ENCODE measurements at regions not wholly inside any gene's neighbourhood (a gene's known extent, or its start where the extent isn't known, plus 50 kb on each side); places are given as distances from the start of the nearest gene placed in this dataset.
"Not testable (repeated sequence)": the region's sequence is repeated elsewhere in the genome, so short reads cannot be mapped to it uniquely, and the experiment has no call there.

DNA sequence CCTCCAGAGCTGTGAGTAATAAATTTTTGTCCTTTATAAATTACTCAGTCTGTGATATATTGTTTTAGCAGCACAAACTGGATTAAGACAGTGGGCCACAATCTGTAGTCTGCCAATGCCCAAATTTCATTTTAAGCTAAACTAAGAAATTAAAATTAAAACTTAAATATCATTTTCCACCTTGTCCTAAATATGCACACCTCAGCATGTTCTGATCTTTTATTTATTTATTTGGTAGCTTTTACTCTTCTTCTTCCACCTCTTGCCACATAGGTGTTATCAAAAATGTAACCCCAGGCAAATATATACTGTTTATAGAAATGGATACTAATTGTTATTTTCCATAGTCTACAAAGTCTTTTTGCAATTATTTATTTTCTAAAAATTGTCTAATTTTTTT is 1102.2 kb upstream of the COX7C start:
- Mint-ChIP-seq H3K36me3 (ENCODE audit: low read depth) (no peaks in the 10 kb centered on the region), H3K27ac (no peak overlapping the region), H3K27me3 (ENCODE audit: low read depth) (no peaks in the 10 kb centered on the region), H3K4me3 (ENCODE audit: low read depth) (no peak overlapping the region), H3K4me1 (ENCODE audit: low read depth) (no peaks in the 10 kb centered on the region), H3K9me3 (peaks cover 21% of the 10 kb centered on the region)
- no peak for DNase-seq (ENCODE audit: low spot score)
- intact Hi-C loops (cut with micrococcal nuclease), result no loop called here

DNA sequence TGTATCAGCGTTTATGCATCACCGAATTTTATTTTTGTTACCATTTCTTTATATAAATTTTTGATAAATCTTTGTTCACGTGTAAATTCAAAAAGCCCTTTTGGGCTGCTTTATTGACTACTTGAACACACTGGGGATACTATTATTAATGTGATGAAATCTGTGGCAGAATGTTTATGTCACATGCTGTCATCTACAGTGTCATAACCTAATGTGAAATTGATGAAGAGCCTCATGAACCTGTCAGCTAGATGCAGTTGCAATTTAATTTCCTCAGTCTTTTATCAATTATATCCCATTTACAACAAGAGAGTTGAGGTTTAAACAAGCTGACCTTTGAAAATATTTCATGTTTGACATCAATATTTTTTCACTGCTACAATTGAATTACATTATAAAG is 1100.4 kb upstream of the COX7C start:
- Mint-ChIP-seq H3K4me1 (ENCODE audit: low read depth) (no peaks in the 10 kb centered on the region), H3K4me3 (ENCODE audit: low read depth) (no peak overlapping the region), H3K36me3 (ENCODE audit: low read depth) (no peaks in the 10 kb centered on the region), H3K27me3 (ENCODE audit: low read depth) (no peaks in the 10 kb centered on the region), H3K9me3 (peaks cover 7% of the 10 kb centered on the region), H3K27ac (no peak overlapping the region)
- intact Hi-C loops (cut with micrococcal nuclease), result no loop called here
- no peak for DNase-seq (ENCODE audit: low spot score)

DNA sequence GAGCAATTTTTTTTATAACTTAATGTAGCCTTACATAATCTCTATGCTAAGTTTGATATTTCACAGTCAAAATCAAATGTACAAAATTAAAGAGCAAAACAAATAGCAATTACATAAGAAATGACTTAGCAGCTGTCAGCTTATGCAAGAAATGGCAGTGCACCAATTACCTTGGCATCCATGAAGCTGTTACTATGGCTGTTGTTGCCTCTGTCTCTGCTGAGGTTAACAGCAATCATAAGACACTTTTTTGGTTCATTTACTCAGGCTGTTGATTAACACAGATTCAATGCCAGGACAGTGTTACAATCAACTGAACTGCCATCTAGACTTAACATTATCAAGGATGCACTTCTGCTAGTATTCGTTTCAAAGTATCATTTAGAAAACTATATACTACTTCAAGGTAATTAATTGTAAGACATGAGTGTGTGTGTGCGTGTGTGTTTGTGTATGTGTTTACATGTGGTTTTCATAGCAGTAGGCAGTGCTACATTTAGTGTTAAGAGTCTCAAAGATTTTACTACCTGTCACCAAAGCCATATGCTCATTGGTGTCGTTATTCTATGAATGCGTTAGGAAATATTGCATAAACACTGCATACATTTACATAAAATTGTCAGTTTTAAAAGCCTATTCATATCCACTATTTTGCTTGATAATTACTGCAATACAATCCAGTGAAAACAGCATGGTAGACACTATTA is 1084.2 kb upstream of the COX7C start:
- intact Hi-C loops (cut with micrococcal nuclease), result no loop called here
- no peaks in the 10 kb centered on the region for H3K9me3 Mint-ChIP-seq
- no peaks in the 10 kb centered on the region for H3K36me3 Mint-ChIP-seq (ENCODE audit: low read depth)
- no peak overlapping the region for H3K27ac Mint-ChIP-seq
- H3K27me3 Mint-ChIP-seq (ENCODE audit: low read depth), result no peaks in the 10 kb centered on the region
- no peaks in the 10 kb centered on the region for H3K4me1 Mint-ChIP-seq (ENCODE audit: low read depth)
- no peak overlapping the region for H3K4me3 Mint-ChIP-seq (ENCODE audit: low read depth)
- no peak for DNase-seq (ENCODE audit: low spot score)

DNA sequence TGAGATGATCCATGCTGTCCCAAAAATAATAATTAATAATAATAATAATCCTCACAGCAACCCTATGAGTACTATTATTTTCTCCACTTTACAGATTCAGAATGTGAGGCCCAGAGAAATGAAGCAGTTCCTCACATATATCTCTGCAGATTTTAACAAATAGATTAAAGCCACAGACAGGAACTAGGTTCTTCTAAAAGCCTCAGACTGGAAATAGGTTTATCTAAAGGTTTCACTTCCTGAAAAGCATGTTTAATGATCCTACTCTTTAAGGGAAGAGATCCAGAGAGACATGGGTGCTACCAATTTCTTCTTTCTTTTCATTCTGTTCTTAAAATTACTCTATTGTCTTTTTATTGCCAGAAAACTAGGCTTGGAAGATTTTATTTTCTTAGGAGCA is 1079.4 kb upstream of the COX7C start:
- intact Hi-C loops (cut with micrococcal nuclease), result no loop called here
- DNase-seq (ENCODE audit: low spot score), result no peak

DNA sequence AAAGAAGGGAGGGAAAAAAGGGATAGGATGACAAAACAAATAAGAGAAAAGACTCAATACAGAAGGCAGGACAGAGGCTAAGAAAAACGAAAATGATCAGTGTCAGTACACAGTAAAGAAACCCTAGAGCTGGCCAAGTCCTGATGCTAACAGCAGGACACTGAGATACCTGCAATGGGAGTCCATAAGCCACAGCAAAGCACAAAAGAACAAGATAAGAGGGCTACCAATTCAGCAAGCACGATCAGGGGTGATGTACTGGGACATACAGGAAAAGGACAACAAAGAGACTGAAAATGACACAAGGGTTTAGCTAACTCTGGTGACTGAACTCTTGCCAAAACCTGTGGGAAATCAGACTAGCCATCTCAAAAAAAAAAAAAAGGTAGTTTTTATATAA is 1072.6 kb upstream of the COX7C start:
- Mint-ChIP-seq H3K36me3 (ENCODE audit: low read depth) (no peaks in the 10 kb centered on the region), H3K9me3 (peaks cover 20% of the 10 kb centered on the region), H3K4me1 (ENCODE audit: low read depth) (no peaks in the 10 kb centered on the region), H3K27me3 (ENCODE audit: low read depth) (no peaks in the 10 kb centered on the region), H3K4me3 (ENCODE audit: low read depth) (no peak overlapping the region), H3K27ac (no peak overlapping the region)
- DNase-seq (ENCODE audit: low spot score), result no peak
- intact Hi-C loops (cut with micrococcal nuclease), result no loop called here

More for the DNA sequence above, 1079.4 kb upstream of the COX7C start:
- no peak overlapping the region for H3K4me3 Mint-ChIP-seq (ENCODE audit: low read depth)
- no peaks in the 10 kb centered on the region for H3K36me3 Mint-ChIP-seq (ENCODE audit: low read depth)
- no peaks in the 10 kb centered on the region for H3K27me3 Mint-ChIP-seq (ENCODE audit: low read depth)
- H3K4me1 Mint-ChIP-seq (ENCODE audit: low read depth), result no peaks in the 10 kb centered on the region
- H3K27ac Mint-ChIP-seq, result no peak overlapping the region
- H3K9me3 Mint-ChIP-seq, result no peaks in the 10 kb centered on the region

DNA sequence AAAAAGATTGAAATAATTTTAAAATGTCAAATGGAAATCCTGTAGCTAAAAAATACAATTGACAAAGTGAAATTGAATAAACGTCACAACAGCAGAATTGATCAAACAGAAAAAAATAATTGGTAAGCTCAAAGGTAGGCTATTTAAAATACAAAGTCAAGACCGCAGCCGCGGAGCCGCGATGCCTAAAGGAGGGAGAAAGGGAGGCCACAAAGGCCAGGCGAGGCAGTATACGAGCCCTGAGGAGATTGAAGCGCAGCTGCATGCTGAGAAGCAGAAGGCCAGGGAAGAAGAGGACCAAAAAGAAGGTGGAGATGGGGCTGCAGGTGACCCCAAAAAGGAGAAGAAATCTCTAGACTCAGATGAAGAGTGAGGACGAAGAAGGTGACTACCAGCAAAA is 1068.5 kb upstream of the COX7C start:
- H3K4me1 Mint-ChIP-seq (ENCODE audit: low read depth), result no peaks in the 10 kb centered on the region
- H3K27me3 Mint-ChIP-seq (ENCODE audit: low read depth), result no peaks in the 10 kb centered on the region
- no peaks in the 10 kb centered on the region for H3K36me3 Mint-ChIP-seq (ENCODE audit: low read depth)
- DNase-seq (ENCODE audit: low spot score), result no peak
- H3K9me3 Mint-ChIP-seq, result peaks cover 45% of the 10 kb centered on the region
- intact Hi-C loops (cut with micrococcal nuclease), result no loop called here
- no peak overlapping the region for H3K4me3 Mint-ChIP-seq (ENCODE audit: low read depth)
- H3K27ac Mint-ChIP-seq, result no peak overlapping the region

DNA sequence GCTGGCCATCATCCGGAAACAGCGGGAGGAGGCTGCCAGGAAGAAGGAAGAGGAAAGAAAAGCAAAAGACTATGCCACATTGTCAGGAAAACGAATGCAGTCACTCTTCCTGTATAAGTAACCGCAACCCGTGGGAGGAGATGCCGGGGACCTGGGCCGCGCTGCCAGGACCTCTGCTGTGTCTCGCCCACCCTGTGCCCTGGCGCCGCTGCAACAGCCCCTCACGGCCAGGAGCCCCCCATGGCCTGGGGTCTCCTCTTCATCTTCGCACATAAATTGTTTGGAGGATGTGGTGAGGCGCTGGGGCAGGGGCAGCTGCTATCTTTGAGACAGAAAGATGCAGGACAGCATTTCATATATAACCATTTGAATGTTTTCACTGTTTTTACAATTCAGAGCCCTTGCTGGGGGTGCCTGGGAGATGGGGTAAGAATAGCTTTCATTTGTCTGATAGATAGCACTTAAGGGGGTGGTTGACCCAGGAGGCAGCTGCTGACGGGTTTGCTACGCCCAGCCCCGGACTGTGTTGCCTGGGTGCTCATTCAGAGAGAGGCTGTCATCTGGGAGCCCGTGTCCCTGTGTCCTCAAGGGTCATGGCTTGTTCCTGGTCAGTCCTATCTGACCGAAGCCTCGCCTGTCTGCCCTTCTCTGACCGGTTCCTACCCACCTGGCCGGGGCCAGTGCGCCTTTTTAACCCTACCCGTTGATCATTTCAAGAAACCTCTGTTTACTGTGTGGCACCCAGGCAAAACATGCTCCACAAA is 1067.7 kb upstream of the COX7C start:
- no peaks in the 10 kb centered on the region for H3K27me3 Mint-ChIP-seq (ENCODE audit: low read depth)
- no peak for DNase-seq (ENCODE audit: low spot score)
- H3K4me1 Mint-ChIP-seq (ENCODE audit: low read depth), result no peaks in the 10 kb centered on the region
- no peak overlapping the region for H3K4me3 Mint-ChIP-seq (ENCODE audit: low read depth)
- intact Hi-C loops (cut with micrococcal nuclease), result no loop called here
- H3K27ac Mint-ChIP-seq, result no peak overlapping the region
- no peaks in the 10 kb centered on the region for H3K36me3 Mint-ChIP-seq (ENCODE audit: low read depth)
- H3K9me3 Mint-ChIP-seq, result peaks cover 49% of the 10 kb centered on the region

DNA sequence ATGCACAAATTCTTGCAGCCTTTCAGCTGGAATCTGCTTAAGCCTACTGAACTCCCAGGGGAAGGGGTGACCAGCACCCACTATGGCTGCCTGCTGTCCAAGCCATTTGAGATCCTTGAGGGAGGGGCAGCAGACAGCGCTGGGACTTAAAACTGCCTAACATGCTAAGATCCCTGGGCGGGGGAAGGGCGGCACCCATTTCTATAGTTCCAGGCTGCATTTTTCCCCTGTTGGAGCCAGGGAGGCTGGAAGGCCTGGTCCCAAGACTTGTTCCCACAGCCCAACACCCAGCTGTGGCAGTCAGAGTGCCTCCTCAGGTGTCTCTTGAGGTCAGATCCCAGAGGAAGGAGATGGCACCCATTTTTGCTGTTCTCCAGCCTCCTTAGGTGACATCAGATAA is 1061.3 kb upstream of the COX7C start:
- no peak overlapping the region for H3K27ac Mint-ChIP-seq
- no peaks in the 10 kb centered on the region for H3K27me3 Mint-ChIP-seq (ENCODE audit: low read depth)
- peaks cover 51% of the 10 kb centered on the region for H3K9me3 Mint-ChIP-seq
- no peaks in the 10 kb centered on the region for H3K4me1 Mint-ChIP-seq (ENCODE audit: low read depth)
- H3K4me3 Mint-ChIP-seq (ENCODE audit: low read depth), result no peak overlapping the region
- no peaks in the 10 kb centered on the region for H3K36me3 Mint-ChIP-seq (ENCODE audit: low read depth)
- intact Hi-C loops (cut with micrococcal nuclease), result no loop called here
- no peak for DNase-seq (ENCODE audit: low spot score)

DNA sequence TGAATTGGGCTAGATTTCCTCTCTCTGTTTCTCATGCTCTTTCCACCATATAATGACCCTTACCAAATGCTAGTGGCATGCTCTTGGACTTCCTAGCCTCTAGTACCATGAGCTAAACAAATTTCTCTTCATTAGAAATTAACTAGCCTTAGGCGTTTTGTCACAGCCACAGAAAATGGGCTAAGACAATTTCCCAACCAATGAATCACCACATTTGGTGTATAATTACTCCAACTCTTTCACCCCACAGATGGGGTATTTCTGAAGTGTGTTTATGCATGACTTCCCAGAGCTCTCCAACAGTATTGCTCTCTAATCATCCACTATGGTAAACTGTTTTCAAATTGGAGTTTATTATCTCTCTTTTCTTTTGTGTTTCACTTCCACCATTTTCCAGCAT is 1041.1 kb upstream of the COX7C start:
- H3K36me3 Mint-ChIP-seq (ENCODE audit: low read depth), result no peaks in the 10 kb centered on the region
- H3K9me3 Mint-ChIP-seq, result peaks cover 3% of the 10 kb centered on the region
- H3K27ac Mint-ChIP-seq, result no peak overlapping the region
- no peak for DNase-seq (ENCODE audit: low spot score)
- H3K27me3 Mint-ChIP-seq (ENCODE audit: low read depth), result no peaks in the 10 kb centered on the region
- intact Hi-C loops (cut with micrococcal nuclease), result no loop called here
- H3K4me3 Mint-ChIP-seq (ENCODE audit: low read depth), result no peak overlapping the region
- no peaks in the 10 kb centered on the region for H3K4me1 Mint-ChIP-seq (ENCODE audit: low read depth)

DNA sequence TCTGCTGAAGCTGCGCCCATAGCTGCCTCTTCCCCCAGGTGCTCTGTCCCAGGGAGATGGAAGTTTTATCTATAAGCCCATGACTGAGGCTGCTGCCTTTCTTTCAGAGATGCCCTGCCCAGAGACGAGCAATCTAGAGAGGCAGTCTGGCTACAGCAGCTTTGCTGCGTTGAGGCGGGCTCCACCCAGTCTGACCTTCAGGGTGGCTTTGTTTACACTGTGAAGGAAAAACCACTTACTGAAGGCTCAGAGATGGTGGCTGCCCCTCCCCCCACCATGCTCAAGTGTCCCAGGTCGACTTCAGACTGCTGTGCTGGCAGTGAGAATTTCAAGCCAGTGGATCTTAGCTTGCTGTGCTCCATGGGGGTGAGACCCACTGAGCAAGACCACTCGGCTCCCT is 1029.9 kb upstream of the COX7C start:
- not testable (repeated sequence) for H3K4me3 Mint-ChIP-seq (ENCODE audit: low read depth)

DNA sequence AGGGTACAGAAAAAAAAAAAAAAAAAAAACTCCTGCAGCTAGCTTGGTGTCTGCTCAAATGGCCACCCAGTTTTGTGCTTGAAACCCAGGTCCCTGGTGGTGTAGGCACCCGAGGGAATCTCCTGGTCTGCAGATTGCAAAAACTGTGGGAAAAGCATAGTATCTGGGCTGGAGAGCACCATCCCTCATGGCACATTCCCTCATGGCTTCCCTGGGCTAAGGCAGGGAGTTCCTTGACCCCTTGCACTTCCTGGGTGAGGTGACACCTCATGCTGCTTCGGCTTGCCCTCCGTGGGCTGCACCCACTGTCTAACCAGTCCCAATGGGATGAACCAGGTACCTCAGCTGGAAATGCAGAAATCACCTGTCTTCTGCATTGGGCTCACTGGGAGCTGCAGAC is 1029.5 kb upstream of the COX7C start:
- DNase-seq (ENCODE audit: low spot score); H3K27me3 Mint-ChIP-seq (ENCODE audit: low read depth); intact Hi-C loops (cut with micrococcal nuclease); H3K36me3 Mint-ChIP-seq (ENCODE audit: low read depth); H3K27ac Mint-ChIP-seq; H3K4me1 Mint-ChIP-seq (ENCODE audit: low read depth); H3K4me3 Mint-ChIP-seq (ENCODE audit: low read depth): not testable (repeated sequence)
- H3K9me3 Mint-ChIP-seq, result peaks cover 34% of the 10 kb centered on the region

More for the DNA sequence above, 1029.9 kb upstream of the COX7C start:
- H3K9me3 Mint-ChIP-seq, result peaks cover 33% of the 10 kb centered on the region
- H3K27ac Mint-ChIP-seq; H3K4me1 Mint-ChIP-seq (ENCODE audit: low read depth); intact Hi-C loops (cut with micrococcal nuclease); DNase-seq (ENCODE audit: low spot score); H3K36me3 Mint-ChIP-seq (ENCODE audit: low read depth); H3K27me3 Mint-ChIP-seq (ENCODE audit: low read depth): not testable (repeated sequence)

DNA sequence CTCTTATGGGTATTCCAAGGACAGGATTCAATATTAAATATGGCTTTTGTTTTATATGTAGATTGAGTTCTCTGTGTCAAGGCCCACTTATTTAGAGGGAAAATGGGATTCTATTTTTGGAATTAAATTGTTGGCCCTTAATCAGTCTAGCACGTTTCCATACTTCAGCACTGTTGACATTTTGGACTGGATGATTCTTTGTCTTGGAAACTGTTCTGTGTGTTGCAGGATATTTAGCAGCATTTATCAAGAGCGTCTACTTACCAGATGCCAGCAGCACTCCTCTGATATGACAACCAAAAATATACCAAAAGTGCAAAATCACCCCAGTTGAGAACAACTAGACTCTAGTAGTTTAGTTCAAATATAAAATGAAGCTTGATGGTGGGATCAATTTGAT is 1027.0 kb upstream of the COX7C start:
- Mint-ChIP-seq H3K27me3 (ENCODE audit: low read depth) (no peaks in the 10 kb centered on the region), H3K4me3 (ENCODE audit: low read depth) (no peak overlapping the region), H3K27ac (no peak overlapping the region), H3K4me1 (ENCODE audit: low read depth) (no peaks in the 10 kb centered on the region), H3K36me3 (ENCODE audit: low read depth) (no peaks in the 10 kb centered on the region), H3K9me3 (peaks cover 26% of the 10 kb centered on the region)
- no peak for DNase-seq (ENCODE audit: low spot score)
- intact Hi-C loops (cut with micrococcal nuclease), result no loop called here

DNA sequence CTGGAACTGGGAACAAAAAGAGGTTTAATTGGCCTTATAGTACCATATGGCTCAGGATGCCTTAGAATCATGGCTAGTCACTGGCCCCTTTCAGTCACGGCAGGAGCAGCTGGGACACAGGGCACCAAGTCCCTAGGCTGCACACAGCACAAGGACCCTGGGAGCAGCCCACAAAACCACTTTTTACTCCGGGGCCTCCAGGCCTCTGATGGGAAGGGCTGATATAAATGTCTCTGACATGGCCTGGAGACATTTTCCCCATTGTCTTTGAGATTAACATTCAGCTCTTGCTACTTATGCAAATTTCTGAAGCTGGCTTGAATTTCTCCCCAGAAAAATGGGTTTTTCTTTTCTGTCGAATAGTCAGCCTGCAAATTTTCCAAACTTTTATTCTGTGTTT is 1026.4 kb upstream of the COX7C start:
- Mint-ChIP-seq H3K4me3 (ENCODE audit: low read depth) (no peak overlapping the region), H3K36me3 (ENCODE audit: low read depth) (no peaks in the 10 kb centered on the region), H3K4me1 (ENCODE audit: low read depth) (no peaks in the 10 kb centered on the region), H3K27ac (no peak overlapping the region), H3K27me3 (ENCODE audit: low read depth) (no peaks in the 10 kb centered on the region), H3K9me3 (peaks cover 25% of the 10 kb centered on the region)
- intact Hi-C loops (cut with micrococcal nuclease), result no loop called here
- no peak for DNase-seq (ENCODE audit: low spot score)

Measured in activated T-helper 2 cell treated with anti-CD3 and anti-CD28 coated beads, Interferon-gamma antibody, Interleukin-2, Interleukin-4, amounts not matched to agents 10 μg/mL and 5 μg/mL and 100 μg/mL, durations not matched to agents 14 hours and 24 hours and 36 hours (primary cell).